Activated T-cell treated with anti-CD3 and anti-CD28 coated beads, Interleukin-2, amount 50 U/mL, for 24 hours (primary cell): ENCODE measurements at regions not wholly inside any gene's neighbourhood (a gene's known extent, or its start where the extent isn't known, plus 50 kb on each side); places are given as distances from the start of the nearest gene placed in this dataset.

Experiments used
- DNase-seq: peaks from one replicate; pipeline ENCODE4 v3.0.0-alpha.2; 2020
- H3K27ac Mint-ChIP-seq: 2 replicates; pipeline ENCODE4 v1.8.0; 2020; ENCODE audit warnings: mild to moderate bottlenecking, mixed read lengths
- H3K27me3 Mint-ChIP-seq: 2 replicates; pipeline ENCODE4 v1.8.0; 2020; ENCODE audit warnings: mixed read lengths
- H3K36me3 Mint-ChIP-seq: 2 replicates; pipeline ENCODE4 v1.8.0; 2020; ENCODE audit warnings: low read depth, mixed read lengths
- H3K4me1 Mint-ChIP-seq: 2 replicates; pipeline ENCODE4 v1.8.0; 2020; ENCODE audit warnings: low read depth, mixed read lengths
- H3K4me3 Mint-ChIP-seq: 2 replicates; pipeline ENCODE4 v1.8.0; 2020; ENCODE audit warnings: mild to moderate bottlenecking, moderate library complexity, mixed read lengths
- H3K9me3 Mint-ChIP-seq: 2 replicates; pipeline ENCODE4 v1.8.0; 2020; ENCODE audit warnings: mixed read lengths

DNA sequence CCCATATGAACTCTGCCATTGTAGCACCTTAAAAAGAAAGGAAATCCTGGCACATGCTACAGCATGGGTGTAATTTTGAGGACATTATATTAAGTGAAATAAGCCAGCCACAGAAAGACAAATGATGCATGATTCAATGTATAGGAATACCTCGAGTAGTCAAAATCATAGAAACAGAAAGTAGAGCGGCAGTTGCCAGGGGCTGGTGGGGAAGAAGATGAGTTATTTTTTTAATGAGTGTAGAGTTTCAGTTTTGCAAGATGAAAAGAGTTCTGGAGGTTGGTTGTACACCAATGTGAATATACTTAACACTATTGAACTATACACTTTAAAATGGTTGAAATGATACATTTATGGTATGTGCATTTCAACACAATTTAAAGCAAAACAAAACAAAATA, 133.0 kb downstream of the ZDHHC21 start:
- DNase-seq, result no peak
- H3K36me3 Mint-ChIP-seq, result no peaks in the 10 kb centered on the region
- H3K9me3 Mint-ChIP-seq, result no peaks in the 10 kb centered on the region
- no peak overlapping the region for H3K4me3 Mint-ChIP-seq
- no peak overlapping the region for H3K27ac Mint-ChIP-seq
- peaks cover 9% of the 10 kb centered on the region for H3K4me1 Mint-ChIP-seq
- H3K27me3 Mint-ChIP-seq, result peaks cover 9% of the 10 kb centered on the region

DNA sequence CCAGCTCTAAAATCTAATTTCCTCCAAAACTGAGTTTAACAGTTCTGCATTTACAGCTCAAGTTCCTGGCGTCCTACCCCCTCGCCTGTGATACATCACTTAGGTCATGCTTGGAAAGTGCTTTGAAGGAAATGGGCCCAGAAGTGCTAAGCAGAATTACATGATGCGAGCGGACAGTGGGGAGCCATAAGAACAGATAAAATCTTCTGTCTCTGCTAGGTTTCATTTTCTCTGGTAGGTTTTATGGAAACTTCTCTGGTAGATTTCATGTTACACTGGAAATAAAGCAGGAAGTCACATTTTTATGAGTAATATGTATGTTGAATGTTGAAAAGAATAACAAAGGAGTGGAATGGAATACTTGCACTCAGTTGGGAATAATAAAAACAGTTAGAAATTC, 138.3 kb downstream of the ZDHHC21 start:
- peaks cover 3% of the 10 kb centered on the region for H3K27me3 Mint-ChIP-seq
- H3K9me3 Mint-ChIP-seq, result no peaks in the 10 kb centered on the region
- H3K36me3 Mint-ChIP-seq, result no peaks in the 10 kb centered on the region
- no peak overlapping the region for H3K27ac Mint-ChIP-seq
- H3K4me3 Mint-ChIP-seq, result no peak overlapping the region
- no peak for DNase-seq
- H3K4me1 Mint-ChIP-seq, result no peaks in the 10 kb centered on the region

DNA sequence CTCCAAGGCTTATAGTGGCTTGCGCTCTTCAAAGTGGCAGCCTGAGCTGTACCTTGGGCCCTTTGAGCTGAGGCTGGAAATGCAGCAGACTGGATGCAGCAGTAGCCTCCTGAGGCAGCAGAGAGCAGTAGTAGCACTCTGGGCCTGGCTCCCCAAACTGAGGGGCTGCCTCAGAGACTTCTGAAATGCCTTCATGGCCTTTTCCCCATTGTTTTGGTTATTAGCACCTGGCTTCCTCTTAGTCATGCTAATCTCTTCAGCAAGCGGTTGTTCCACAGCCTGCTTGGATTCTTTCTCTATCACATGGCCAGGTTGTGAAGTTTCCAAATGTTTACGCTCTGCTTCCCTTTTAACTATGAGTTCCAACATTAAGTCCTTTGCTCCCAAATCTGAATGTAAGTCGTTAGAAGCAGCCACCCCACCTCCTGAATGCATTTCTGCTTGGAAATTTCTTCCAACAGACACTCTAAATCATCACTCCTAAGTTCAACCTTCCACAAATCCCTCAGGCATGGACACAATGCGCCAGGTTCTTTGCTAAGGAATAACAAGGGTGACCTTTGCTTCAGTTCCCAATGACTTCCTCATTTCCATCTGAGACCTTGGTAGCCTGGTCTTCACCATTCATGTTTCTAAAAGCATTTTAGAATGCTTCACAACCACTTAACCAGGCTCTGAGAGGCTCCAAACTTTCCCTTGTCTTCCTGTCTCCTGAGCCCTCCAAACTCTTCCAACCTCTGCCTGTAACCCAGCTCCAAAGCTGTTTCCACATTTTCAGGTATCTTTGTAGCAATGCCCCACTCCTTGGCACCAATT, 145.8 kb downstream of the ZDHHC21 start:
- Mint-ChIP-seq H3K9me3 (no peaks in the 10 kb centered on the region), H3K27me3 (peaks cover 1% of the 10 kb centered on the region), H3K36me3 (no peaks in the 10 kb centered on the region), H3K4me1 (no peaks in the 10 kb centered on the region), H3K27ac (no peak overlapping the region), H3K4me3 (no peak overlapping the region)
- no peak for DNase-seq

DNA sequence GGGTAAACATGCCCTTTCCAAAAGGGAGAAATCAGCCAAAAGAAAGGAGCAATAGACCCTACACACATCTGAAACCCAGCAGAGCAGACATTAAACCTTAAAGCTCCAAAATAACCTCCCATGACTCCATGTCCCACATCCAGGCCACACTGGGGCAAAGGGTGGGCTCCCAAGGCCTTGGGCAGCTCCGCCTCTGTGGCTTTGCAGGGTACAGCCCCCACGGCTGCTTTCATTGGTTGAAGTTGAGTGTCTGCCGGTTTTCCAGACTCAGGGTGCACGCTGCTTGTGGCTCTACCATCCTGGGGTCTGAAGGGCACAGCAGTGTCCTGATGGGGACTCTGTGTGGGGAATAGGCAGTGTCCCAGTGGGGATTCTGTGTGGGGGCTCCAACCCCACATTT, 146.5 kb downstream of the ZDHHC21 start:
- H3K4me3 Mint-ChIP-seq, result no peak overlapping the region
- H3K27me3 Mint-ChIP-seq, result no peaks in the 10 kb centered on the region
- H3K9me3 Mint-ChIP-seq, result no peaks in the 10 kb centered on the region
- no peaks in the 10 kb centered on the region for H3K36me3 Mint-ChIP-seq
- H3K27ac Mint-ChIP-seq, result no peak overlapping the region
- no peaks in the 10 kb centered on the region for H3K4me1 Mint-ChIP-seq
- no peak for DNase-seq

DNA sequence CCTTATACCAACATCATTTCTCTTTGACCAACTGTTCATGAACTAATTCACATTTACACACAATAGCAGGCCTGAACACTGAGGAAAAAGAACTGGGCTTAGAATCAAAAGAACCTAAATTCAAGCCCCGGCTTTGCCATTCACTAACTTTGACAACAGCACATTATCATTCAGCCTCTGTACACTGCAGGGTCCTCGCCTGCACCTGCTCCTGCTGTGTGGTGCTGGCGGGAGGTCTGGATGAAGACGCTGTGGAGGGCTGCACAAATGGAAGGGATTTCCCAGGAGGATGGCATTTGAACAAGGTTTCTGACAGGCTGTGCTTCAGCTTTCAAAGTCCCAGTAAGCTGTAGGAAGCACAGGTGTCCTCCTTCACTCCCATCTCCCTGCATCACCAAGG, 151.2 kb downstream of the ZDHHC21 start:
- H3K4me3 Mint-ChIP-seq, result no peak overlapping the region
- no peaks in the 10 kb centered on the region for H3K4me1 Mint-ChIP-seq
- H3K36me3 Mint-ChIP-seq, result no peaks in the 10 kb centered on the region
- no peaks in the 10 kb centered on the region for H3K9me3 Mint-ChIP-seq
- no peak for DNase-seq
- H3K27me3 Mint-ChIP-seq, result no peaks in the 10 kb centered on the region
- H3K27ac Mint-ChIP-seq, result no peak overlapping the region

DNA sequence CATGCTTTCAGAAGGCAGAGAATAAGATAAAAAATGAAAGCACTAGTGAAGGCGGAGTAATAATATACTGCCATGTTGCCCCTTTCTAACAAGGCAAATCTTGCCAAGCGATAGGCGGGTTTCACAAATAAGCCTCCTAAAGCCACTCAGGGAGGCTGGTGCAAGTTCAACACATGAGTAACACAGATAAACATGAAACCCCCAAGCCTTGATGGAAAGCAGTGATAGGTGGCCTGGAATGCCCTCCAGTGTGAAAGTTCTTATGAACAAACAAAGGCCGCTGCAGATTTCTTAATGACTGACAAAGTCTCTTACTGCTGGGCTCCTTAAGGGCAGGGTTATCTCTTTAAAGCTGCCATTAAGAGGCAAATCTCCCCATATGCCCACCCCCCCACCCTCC, 154.7 kb downstream of the ZDHHC21 start:
- Mint-ChIP-seq H3K4me1 (no peaks in the 10 kb centered on the region), H3K27me3 (peaks cover 14% of the 10 kb centered on the region), H3K36me3 (no peaks in the 10 kb centered on the region), H3K4me3 (no peak overlapping the region), H3K27ac (no peak overlapping the region), H3K9me3 (no peaks in the 10 kb centered on the region)
- no peak for DNase-seq

DNA sequence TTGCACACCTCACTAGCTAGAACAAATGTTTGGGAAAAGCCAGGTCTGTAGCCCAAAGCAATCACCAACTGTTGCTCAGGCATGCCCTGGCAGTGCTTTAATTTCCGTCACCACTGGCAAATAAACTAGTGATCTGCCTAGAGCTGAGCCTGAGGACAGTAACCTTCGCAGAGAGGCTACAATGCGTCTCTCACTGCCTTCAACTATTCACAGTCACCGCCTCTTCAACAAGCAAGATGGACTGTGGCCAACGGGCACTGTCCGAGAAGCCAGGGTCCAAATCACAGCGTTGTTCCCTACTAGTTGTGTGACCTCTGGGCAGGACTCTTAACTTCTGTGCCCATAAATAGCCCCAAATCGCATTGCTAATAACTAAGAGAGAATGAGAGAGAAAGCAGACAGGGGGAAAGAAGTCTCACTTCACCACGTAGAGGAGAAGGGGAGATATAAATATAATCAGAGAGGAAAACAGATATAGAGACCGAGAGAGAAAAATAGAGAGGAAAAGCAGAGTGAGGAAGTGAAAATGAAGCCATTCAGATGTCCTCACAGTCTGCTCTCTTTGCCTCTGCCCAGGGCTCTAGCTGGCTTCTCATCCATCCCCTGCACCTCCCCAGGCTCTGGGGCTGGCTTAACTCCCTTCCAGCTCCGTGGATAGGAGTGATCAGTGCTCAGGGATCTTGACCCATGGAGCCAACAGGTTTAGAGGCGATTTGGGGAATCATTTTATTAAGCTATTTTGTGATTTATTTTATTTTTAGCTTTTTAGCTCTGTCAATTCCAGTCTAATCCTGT, 157.9 kb downstream of the ZDHHC21 start:
- Mint-ChIP-seq H3K27me3 (peaks cover 14% of the 10 kb centered on the region), H3K36me3 (no peaks in the 10 kb centered on the region), H3K4me3 (no peak overlapping the region), H3K27ac (no peak overlapping the region), H3K4me1 (no peaks in the 10 kb centered on the region), H3K9me3 (no peaks in the 10 kb centered on the region)
- DNase-seq, result no peak

DNA sequence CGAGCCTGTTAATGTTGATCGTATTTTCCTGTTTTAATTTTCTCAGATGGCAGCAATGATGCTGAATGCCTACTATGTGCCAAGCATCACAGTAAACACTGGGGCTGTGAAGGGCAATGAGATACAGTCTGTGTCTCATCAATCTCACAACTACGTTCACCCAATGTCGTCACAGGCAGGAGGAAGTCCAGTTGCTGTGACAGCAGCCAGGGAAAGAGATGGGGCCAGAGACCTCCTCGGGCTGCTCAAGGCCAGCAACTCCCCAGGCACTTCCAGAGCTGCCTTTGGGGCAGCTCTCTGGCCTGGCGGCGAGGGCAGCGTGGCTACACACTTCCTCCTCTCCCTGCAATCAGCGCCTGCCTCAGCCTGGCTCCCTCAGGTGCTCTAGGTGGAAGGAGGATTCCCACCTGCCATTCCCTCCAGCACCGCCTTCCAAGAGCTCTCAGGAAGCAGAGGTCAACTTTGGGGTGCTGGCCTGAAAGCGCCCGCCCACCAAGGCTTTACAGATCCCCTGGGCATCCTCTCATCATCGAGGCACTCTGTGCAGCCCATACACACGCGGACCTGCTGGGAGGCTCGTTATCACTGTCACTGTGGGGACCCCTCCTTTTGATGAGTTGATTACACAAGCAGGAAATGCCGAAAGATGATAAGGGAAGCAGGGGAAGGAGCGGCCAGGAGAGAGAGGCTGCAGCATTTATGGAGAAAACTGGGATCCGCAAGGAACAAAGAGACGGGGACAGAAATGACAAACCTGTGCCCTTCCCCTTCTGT, 159.2 kb downstream of the ZDHHC21 start:
- no peak for DNase-seq
- H3K9me3 Mint-ChIP-seq, result no peaks in the 10 kb centered on the region
- peaks cover 14% of the 10 kb centered on the region for H3K27me3 Mint-ChIP-seq
- H3K4me1 Mint-ChIP-seq, result no peaks in the 10 kb centered on the region
- H3K4me3 Mint-ChIP-seq, result no peak overlapping the region
- H3K36me3 Mint-ChIP-seq, result no peaks in the 10 kb centered on the region
- no peak overlapping the region for H3K27ac Mint-ChIP-seq

DNA sequence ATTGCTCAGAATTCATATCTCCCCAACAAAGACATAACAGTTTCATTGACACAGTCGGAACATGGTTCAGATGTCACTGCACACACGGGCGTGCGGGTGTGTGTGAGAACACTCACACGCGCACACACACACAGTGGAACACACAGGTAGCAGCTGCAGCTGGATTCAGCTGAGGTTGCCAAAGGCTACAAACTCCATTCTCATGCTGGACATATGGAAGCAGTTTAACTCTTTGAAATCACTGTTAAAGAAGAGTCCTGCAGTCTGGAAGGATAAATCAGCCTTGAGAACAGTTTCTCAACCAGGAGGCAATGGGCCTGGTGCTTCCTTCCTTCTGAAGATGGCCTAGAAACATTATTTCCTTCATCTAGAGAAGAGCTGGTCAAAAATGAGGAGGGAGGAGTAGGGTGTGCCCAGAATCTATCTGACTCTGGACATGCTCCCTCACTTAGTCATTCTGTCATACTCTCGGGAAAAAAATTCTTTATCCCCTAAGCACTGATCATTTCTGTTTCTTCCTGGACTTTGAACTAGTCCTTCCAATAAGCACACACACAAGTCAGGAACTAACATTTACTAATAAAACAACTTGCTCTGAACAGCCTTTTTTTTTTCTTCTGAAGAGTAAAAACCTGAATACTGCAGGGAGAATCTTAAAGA, 160.6 kb downstream of the ZDHHC21 start:
- Mint-ChIP-seq H3K4me3 (no peak overlapping the region), H3K27me3 (peaks cover 14% of the 10 kb centered on the region), H3K4me1 (no peaks in the 10 kb centered on the region), H3K27ac (no peak overlapping the region), H3K36me3 (no peaks in the 10 kb centered on the region), H3K9me3 (no peaks in the 10 kb centered on the region)
- no peak for DNase-seq

DNA sequence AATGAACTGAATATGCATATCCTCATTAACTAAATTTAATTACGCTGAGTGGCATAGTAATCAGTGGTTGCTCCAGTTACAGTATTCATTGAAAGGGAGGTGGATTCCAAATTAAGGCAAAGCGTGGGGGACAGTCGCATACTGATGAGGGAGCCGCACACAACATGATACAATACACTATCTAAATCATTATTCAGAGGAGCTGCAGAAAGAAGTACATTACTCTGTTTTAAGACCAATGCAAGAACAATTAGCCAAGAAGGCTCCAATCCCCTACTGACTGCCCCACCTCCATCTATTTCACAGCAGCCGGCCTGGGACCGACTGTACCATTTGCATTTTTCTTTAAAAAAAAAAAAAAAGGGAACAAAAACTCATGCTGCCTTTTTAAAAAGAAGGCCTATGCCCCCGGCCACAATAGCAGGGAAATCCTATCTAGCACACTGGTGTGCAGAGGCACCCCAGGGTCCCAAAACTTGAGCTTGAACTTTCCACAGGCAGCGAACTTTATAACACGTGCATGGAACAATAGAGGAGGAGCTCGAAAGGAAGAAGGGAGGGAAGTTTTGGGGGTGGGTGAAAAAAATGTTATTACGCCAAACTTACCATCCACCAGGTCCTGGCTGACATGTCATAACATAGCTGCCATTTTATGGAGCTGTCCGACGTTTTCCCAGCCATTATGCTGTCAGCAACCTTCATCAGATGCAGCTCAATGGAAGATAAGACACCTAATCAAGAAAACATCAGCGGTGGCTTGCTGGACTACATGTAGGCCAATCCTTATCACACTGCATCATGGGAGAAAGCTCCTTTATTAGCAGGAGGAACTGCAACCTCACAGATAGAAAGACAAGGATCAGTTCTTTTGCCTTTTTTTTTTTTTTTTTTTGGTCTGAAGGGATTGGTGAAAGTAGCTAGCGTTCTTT, 161.6 kb downstream of the ZDHHC21 start:
- DNase-seq, result no peak
- Mint-ChIP-seq H3K4me1 (no peaks in the 10 kb centered on the region), H3K27me3 (peaks cover 14% of the 10 kb centered on the region), H3K36me3 (no peaks in the 10 kb centered on the region), H3K27ac (no peak overlapping the region), H3K4me3 (no peak overlapping the region), H3K9me3 (no peaks in the 10 kb centered on the region)

DNA sequence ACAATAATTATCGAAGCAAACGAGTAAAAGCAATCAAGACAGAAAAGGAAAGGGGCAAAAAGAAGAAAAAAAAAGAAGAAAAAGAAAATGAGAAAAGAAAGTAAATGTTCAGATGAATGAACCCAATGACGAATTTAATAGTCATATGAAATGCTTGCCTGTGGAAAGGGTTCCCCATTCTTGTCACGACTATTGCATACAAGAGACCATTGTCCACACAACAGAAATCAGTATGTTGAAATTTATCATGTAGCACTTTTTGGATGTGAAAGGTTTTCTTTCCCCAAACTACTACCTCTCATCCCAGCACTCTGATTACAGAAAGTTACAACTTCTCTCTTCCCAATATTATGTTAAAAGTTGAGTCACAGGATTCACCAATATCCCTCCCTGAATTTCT, 162.4 kb downstream of the ZDHHC21 start:
- H3K27ac Mint-ChIP-seq, result no peak overlapping the region
- peaks cover 14% of the 10 kb centered on the region for H3K27me3 Mint-ChIP-seq
- H3K4me1 Mint-ChIP-seq, result no peaks in the 10 kb centered on the region
- DNase-seq, result no peak
- H3K4me3 Mint-ChIP-seq, result no peak overlapping the region
- H3K36me3 Mint-ChIP-seq, result no peaks in the 10 kb centered on the region
- no peaks in the 10 kb centered on the region for H3K9me3 Mint-ChIP-seq

DNA sequence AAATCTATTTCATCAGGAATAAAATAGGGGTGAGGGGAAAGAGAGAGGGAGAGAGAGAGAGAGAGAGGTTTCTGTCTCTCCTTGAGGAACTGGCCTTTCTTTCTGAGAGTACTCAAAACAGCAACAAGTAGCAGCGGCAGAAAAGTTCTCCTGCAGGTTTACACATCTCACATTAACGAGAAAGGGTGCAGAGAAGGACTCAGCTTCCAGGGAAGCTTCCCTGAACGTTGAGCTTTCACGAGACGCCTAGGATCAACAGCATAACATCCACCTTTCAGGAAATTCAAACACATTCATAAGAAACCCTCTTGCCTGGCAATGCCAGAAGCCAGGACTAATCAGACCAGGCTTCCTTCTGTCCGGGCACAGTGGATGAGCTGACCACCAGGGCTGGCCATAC, 162.9 kb downstream of the ZDHHC21 start:
- H3K4me1 Mint-ChIP-seq, result no peaks in the 10 kb centered on the region
- no peak overlapping the region for H3K27ac Mint-ChIP-seq
- no peaks in the 10 kb centered on the region for H3K36me3 Mint-ChIP-seq
- DNase-seq, result no peak
- H3K4me3 Mint-ChIP-seq, result no peak overlapping the region
- no peaks in the 10 kb centered on the region for H3K9me3 Mint-ChIP-seq
- peaks cover 14% of the 10 kb centered on the region for H3K27me3 Mint-ChIP-seq

DNA sequence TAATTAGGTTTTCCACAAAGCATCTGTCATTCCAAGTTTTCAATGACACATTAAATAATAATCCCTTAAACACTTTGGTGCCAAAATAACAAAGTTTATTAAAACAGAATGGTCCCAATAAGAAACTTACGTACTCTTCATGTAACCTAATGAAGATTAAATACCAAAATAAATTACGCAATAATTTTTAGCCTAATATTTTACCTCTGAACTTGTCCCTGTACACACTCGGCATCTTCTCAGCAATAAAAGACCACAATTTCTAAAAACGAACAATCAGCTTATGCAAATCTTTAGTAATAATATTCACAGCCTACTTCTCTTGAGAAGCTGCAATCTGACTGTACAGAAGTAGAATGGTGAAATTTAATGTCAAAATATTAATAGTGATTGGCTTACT, 163.6 kb downstream of the ZDHHC21 start:
- Mint-ChIP-seq H3K4me1 (no peaks in the 10 kb centered on the region), H3K9me3 (no peaks in the 10 kb centered on the region), H3K36me3 (no peaks in the 10 kb centered on the region), H3K27ac (no peak overlapping the region), H3K4me3 (no peak overlapping the region), H3K27me3 (peaks cover 8% of the 10 kb centered on the region)
- no peak for DNase-seq
